Effector memory CD8-positive, alpha-beta T cell (primary cell): ENCODE measurements at regions not wholly inside any gene's neighbourhood (a gene's known extent, or its start where the extent isn't known, plus 50 kb on each side); places are given as distances from the start of the nearest gene placed in this dataset.

Source experiments
- ATAC-seq: fragments of 150-1000 bp; cut with Tn5 transposase; replicated peaks from 2 replicates; pipeline ENCODE4 v1.10.0; 2021; ENCODE audit warnings: mild to moderate bottlenecking, moderate library complexity
- DNase-seq, 3 experiments: peaks; one replicate each; pipeline ENCODE4 v3.0.0; 2021
- H3K27ac Mint-ChIP-seq, 2 donors: one replicate each; pipeline ENCODE4 v1.8.0; 2022; ENCODE audit warnings: mild to moderate bottlenecking in 2 of 2, mixed read lengths in 2 of 2, moderate library complexity in 2 of 2
- H3K27me3 Mint-ChIP-seq, 2 donors: one replicate each; pipeline ENCODE4 v1.8.0; 2022; ENCODE audit warnings: mixed read lengths in 2 of 2
- H3K36me3 Mint-ChIP-seq: one replicate; pipeline ENCODE4 v1.8.0; 2022; ENCODE audit warnings: mild to moderate bottlenecking, moderate library complexity, mixed read lengths; ENCODE audit not compliant: insufficient read depth
- H3K4me1 Mint-ChIP-seq, 2 donors: one replicate each; pipeline ENCODE4 v1.8.0; 2022; ENCODE audit warnings: low read depth in 2 of 2, mixed read lengths in 2 of 2
- H3K4me3 Mint-ChIP-seq, 2 donors: one replicate each; pipeline ENCODE4 v1.8.0; 2022; ENCODE audit warnings: mild to moderate bottlenecking in 2 of 2, mixed read lengths in 2 of 2, moderate library complexity in 2 of 2
- H3K9me3 Mint-ChIP-seq, 2 donors: one replicate each; pipeline ENCODE4 v1.8.0; 2022; ENCODE audit warnings: mixed read lengths in 2 of 2

DNA sequence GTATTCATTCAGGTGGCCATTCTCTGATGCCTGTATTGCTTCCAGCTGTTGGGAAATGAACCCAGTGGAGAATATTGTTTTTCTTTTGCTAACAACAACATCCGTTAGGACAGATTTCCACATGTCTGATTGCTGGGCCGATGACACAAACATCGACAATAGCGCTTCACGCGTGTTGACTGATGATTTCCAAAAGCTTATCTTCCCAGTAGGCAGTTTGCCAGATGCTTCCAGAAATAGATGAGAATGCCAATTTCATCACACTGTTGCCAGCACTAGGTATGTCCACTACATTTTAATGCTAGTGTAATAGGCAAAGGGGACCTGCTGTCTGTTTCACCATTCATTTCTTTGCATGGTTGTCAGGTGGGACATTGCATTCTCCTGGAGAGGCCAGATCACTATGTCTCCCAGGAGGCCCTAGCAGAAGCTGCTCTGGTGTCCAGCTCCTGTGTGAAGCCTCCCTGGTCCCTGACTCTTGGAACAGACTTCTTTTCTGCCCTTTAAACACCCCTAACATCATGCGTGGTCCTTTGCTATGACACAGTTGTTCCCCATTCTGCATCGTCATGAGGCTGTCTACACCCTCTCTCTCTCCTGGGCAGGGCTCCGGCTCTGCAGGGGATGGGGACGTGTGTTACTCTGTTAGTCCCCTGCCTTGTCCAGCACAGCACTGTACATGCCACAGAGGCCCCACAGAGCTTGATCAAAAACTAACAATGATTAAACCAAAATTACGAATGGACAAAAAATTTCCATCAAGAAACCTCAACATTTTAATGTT lies 181.6 kb downstream of the CDH26 start:
- ATAC-seq (no peak), DNase-seq (no peak)
- no peaks in the 10 kb centered on the region for H3K27me3 Mint-ChIP-seq
- H3K4me3 Mint-ChIP-seq = no peak overlapping the region
- H3K36me3 Mint-ChIP-seq = no peaks in the 10 kb centered on the region
- H3K9me3 Mint-ChIP-seq = no peaks in the 10 kb centered on the region
- H3K4me1 Mint-ChIP-seq = peaks cover 0 to 6% of the 10 kb centered on the region in 2 donors
- no peak overlapping the region for H3K27ac Mint-ChIP-seq

DNA sequence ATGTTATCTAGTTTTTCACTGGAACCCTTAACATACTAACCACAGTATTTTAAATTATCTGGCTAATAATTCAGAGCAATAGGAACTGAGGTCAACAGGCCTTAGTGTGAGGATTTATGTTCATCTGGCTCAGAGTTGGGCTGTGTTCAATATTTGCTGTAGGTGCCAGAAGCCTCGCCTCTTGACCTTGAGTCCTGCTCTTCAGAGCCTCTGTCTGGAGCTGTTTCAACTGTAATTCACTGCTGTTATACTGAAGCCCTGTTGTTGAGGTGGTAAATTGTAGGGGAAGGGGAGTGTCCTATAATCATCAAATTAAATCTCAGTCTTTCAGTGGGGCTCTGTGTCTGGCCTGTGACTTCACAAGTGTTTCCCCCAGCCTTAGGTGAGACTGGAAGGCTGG lies 184.4 kb downstream of the CDH26 start:
- H3K27me3 Mint-ChIP-seq = no peaks in the 10 kb centered on the region
- no peaks in the 10 kb centered on the region for H3K9me3 Mint-ChIP-seq
- ATAC-seq (no peak), DNase-seq (no peak)
- H3K36me3 Mint-ChIP-seq = no peaks in the 10 kb centered on the region
- no peak overlapping the region for H3K4me3 Mint-ChIP-seq
- H3K27ac Mint-ChIP-seq = no peak overlapping the region
- peaks cover 0 to 5% of the 10 kb centered on the region in 2 donors for H3K4me1 Mint-ChIP-seq

DNA sequence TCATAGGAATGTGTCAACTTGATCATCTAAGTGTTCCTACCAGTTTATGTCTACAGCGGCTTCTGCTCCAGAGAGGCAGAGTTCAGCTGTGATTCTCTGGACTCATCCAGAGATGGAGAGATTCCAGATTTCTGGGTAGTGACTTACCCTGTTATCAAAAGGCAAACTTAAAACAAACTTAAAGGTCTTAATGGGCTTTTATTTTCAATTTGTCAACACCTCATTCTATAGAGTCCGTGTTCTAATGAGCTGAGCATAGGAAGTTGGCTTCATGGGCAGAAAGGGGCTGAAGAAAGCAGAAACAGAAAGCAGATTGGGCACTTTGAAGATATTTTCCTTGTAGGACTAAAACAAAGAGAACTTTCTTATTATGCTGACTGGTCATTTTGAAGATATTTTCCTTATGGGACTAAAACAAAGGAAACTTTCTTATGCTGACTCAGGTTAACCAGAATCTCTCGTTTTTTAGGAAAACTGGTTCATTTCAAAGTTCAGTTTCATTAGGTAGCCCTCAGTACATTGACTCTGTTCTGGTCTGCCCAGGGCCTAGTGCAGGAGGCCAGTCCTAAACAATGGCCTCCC lies 185.1 kb downstream of the CDH26 start:
- Mint-ChIP-seq H3K4me1 (peaks cover 0 to 1% of the 10 kb centered on the region in 2 donors), H3K36me3 (no peaks in the 10 kb centered on the region), H3K27ac (no peak overlapping the region), H3K9me3 (no peaks in the 10 kb centered on the region), H3K4me3 (no peak overlapping the region), H3K27me3 (no peaks in the 10 kb centered on the region)
- ATAC-seq (no peak), DNase-seq (no peak)

- Mint-ChIP-seq H3K4me1 (no peaks in the 10 kb centered on the region), H3K9me3 (no peaks in the 10 kb centered on the region), H3K27me3 (no peaks in the 10 kb centered on the region), H3K36me3 (no peaks in the 10 kb centered on the region), H3K27ac (no peak overlapping the region), H3K4me3 (no peak overlapping the region)
- DNase-seq = no peak
- ATAC-seq = no peak
Observed at GRCh38 chr20:60144404-60144803, 186.2 kb downstream of the CDH26 start.

GRCh38 chr20:60144974-60145527 lies 186.8 kb downstream of the CDH26 start:
- no peaks in the 10 kb centered on the region for H3K4me1 Mint-ChIP-seq

DNA sequence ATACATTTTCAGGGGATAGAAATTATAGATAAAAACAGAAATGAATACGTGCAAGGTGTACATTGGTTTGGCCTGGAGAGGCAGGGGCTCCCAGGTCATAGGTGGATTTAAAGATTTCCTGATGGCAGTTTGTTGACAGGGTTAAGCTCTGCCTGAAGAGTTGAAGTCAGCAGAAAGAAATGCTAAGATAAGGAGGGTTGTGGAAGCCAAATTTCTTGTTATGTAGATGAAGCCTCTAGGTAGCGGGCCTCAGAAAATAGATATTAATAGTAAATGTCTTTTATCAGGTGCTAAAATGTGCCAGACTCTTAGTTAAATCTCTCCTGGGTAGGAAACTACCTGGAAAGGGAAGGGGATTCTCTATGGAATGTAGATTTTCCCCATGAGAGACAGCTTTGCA lies 188.8 kb downstream of the CDH26 start:
- no peaks in the 10 kb centered on the region for H3K9me3 Mint-ChIP-seq
- no peaks in the 10 kb centered on the region for H3K27me3 Mint-ChIP-seq
- no peaks in the 10 kb centered on the region for H3K4me1 Mint-ChIP-seq
- no peaks in the 10 kb centered on the region for H3K36me3 Mint-ChIP-seq
- H3K27ac Mint-ChIP-seq = no peak overlapping the region
- no peak for DNase-seq
- no peak for ATAC-seq
- H3K4me3 Mint-ChIP-seq = no peak overlapping the region

More at GRCh38 chr20:60144974-60145527, 186.8 kb downstream of the CDH26 start:
- no peak for ATAC-seq
- Mint-ChIP-seq H3K4me3 (no peak overlapping the region), H3K27me3 (no peaks in the 10 kb centered on the region), H3K27ac (no peak overlapping the region), H3K36me3 (no peaks in the 10 kb centered on the region), H3K9me3 (no peaks in the 10 kb centered on the region)
- DNase-seq = no peak

DNA sequence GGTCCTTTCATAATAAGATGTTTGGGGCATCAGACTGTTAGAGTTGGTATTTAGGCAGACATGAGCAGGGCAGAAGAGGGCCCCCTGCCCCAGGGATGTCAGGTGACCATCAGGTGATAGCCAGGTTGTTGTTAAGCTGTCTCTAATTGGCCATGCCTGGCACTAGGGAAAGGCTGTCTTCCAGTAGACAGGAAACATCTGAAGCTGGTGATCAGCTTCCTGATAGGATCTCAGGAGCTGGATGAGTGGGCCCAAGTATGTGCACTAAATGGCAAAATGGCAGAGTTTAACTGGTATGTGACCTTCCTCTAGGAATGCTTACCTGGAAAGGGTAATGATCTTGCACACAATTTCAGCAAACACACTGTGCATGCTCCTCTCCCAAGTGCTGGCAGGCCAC lies 190.7 kb downstream of the CDH26 start:
- Mint-ChIP-seq H3K9me3 (no peaks in the 10 kb centered on the region), H3K4me1 (no peaks in the 10 kb centered on the region), H3K4me3 (no peak overlapping the region), H3K27ac (no peak overlapping the region), H3K36me3 (no peaks in the 10 kb centered on the region), H3K27me3 (no peaks in the 10 kb centered on the region)
- DNase-seq = no peak
- ATAC-seq = no peak

DNA sequence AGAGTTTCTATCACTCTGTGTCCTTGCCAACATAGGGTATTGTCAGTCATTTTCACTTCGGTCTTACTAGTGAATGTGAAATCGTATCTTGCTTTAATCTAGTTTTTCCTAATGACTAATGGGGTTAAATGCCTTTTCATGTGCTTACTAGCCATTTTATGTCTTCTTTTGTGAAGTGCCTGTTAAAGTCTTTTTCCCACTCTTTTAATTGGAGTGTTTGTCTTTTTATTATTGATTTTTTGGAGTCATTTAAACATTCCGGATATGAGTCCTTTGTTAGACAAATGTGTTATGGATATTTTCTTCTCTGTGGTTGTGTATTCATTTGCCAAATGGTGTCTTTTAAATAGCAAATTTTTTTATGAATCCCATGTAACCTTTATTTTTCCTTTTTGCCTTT lies 194.6 kb downstream of the CDH26 start:
- no peaks in the 10 kb centered on the region for H3K9me3 Mint-ChIP-seq
- DNase-seq = no peak

DNA sequence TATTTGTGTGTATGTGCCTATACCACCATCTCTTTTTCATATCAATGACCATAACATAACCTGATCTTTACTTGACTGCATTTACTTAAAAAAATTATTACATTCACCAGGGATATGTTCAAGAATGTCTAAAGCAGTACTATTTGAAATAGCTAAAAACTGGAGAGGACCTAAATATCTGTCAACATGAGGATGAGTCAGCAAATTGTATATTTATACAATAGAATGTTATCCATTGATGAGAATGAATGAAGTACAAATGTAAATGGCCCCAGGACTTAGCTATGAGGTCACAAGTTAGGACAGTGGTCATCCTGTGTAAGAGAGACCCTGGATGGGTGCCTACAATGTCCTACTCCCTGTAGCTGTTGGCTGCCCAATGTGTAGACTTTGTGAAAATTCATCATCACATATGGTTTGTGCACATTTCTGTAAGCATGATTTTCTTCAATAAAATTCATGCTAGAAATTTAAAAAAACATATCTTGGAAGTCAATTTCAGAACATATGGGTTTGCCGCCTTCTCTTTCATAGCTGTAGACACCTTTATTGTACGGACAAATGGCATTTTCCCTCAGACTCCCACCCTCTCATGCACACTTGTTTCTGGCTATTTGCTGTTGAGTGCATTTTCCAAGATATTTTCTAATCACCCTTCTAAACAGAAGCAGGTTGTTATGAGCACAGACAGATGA lies 202.4 kb downstream of the CDH26 start:
- no peak for DNase-seq
- Mint-ChIP-seq H3K36me3 (no peaks in the 10 kb centered on the region), H3K9me3 (no peaks in the 10 kb centered on the region), H3K27ac (no peak overlapping the region), H3K4me1 (peaks cover 0 to 1% of the 10 kb centered on the region in 2 donors), H3K27me3 (no peaks in the 10 kb centered on the region), H3K4me3 (no peak overlapping the region)
- ATAC-seq = no peak

More for the DNA sequence above, 194.6 kb downstream of the CDH26 start:
- H3K27me3 Mint-ChIP-seq = no peaks in the 10 kb centered on the region
- no peaks in the 10 kb centered on the region for H3K4me1 Mint-ChIP-seq
- H3K4me3 Mint-ChIP-seq = no peak overlapping the region
- H3K36me3 Mint-ChIP-seq = no peaks in the 10 kb centered on the region
- no peak for ATAC-seq
- H3K27ac Mint-ChIP-seq = no peak overlapping the region

- DNase-seq = no peak
- peak overlapping the region in 1 of 2 donors; percentile 52 for H3K27ac Mint-ChIP-seq
- H3K9me3 Mint-ChIP-seq = no peaks in the 10 kb centered on the region
- peaks cover 3% of the 10 kb centered on the region for H3K36me3 Mint-ChIP-seq
- peaks cover 0 to 11% of the 10 kb centered on the region in 2 donors for H3K4me1 Mint-ChIP-seq
- no peaks in the 10 kb centered on the region for H3K27me3 Mint-ChIP-seq
- H3K4me3 Mint-ChIP-seq = no peak overlapping the region
- no peak for ATAC-seq
Observed at GRCh38 chr20:60167812-60168211, 209.6 kb downstream of the CDH26 start.

DNA sequence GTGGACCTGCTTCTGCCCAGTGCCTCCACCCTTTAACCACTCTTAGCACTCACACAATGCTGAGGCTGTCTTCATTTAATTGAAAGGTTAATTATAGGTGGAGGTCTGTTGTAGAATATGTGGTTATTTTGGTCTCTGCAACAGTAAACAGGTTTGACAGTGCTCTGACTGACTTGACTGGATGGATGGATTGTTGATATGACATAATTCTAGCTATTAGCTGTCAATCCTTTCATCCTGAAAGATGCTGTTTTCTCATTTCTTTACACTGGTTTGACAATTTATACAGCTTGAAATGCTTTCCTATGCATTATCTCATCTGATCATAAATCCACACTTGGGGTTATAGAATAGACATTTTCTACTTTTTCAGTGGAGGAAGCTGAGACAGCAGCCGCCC lies 210.7 kb downstream of the CDH26 start:
- no peak overlapping the region for H3K4me3 Mint-ChIP-seq
- H3K27ac Mint-ChIP-seq = no peak overlapping the region
- peaks cover 3% of the 10 kb centered on the region for H3K36me3 Mint-ChIP-seq
- peaks cover 0 to 11% of the 10 kb centered on the region in 2 donors for H3K4me1 Mint-ChIP-seq
- no peak for DNase-seq
- no peaks in the 10 kb centered on the region for H3K9me3 Mint-ChIP-seq
- no peak for ATAC-seq
- no peaks in the 10 kb centered on the region for H3K27me3 Mint-ChIP-seq

- Mint-ChIP-seq H3K27me3 (no peaks in the 10 kb centered on the region), H3K4me1 (peaks cover 0 to 11% of the 10 kb centered on the region in 2 donors), H3K9me3 (no peaks in the 10 kb centered on the region), H3K27ac (no peak overlapping the region), H3K4me3 (no peak overlapping the region), H3K36me3 (peaks cover 3% of the 10 kb centered on the region)
- ATAC-seq (no peak), DNase-seq (no peak)
Observed at GRCh38 chr20:60170116-60170515, 211.9 kb downstream of the CDH26 start.

DNA sequence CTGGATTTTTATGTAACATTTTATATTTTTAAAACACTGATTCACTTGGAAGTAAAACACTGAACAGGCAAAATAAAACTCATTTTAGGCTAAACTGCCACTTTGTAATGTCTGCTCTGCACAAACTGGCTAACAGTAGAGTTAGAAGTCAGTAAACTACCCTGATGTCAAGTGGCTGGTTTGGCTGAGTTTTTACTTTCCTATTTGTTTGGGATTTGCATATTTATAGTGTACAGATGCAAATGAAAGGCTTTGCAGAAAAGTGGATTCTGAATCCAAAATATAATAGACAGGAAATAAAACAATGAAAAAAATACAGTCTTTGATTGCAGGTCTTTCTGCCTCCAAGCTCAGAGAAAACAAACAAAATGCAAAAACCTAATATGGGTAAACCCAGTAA lies 213.1 kb downstream of the CDH26 start:
- DNase-seq (no peak), ATAC-seq (no peak)
- H3K9me3 Mint-ChIP-seq = no peaks in the 10 kb centered on the region
- H3K27ac Mint-ChIP-seq = no peak overlapping the region
- peaks cover 0 to 11% of the 10 kb centered on the region in 2 donors for H3K4me1 Mint-ChIP-seq
- no peak overlapping the region for H3K4me3 Mint-ChIP-seq
- H3K27me3 Mint-ChIP-seq = no peaks in the 10 kb centered on the region
- peaks cover 3% of the 10 kb centered on the region for H3K36me3 Mint-ChIP-seq
